ENCODE measurements at regions not wholly inside any gene's neighbourhood (a gene's known extent, or its start where the extent isn't known, plus 50 kb on each side); places are given as distances from the start of the nearest gene placed in this dataset.

GRCh38 chrX:3407781-3408180 lies 61.3 kb upstream of the MXRA5 start:
- no peaks in the 10 kb centered on the region for H3K27me3 ChIP-seq
- no peak overlapping the region for H3K9ac ChIP-seq (ENCODE audit: low read depth in 2 of 2, low read length in 2 of 2)
- H3K4me1 ChIP-seq: no peaks in the 10 kb centered on the region
- H3K9me3 ChIP-seq: no peaks in the 10 kb centered on the region
- TF ChIP-seq CTCF (IDR thresholded peaks at IDR 0.05): no peak
- DNase-seq: no peak
- no peaks in the 10 kb centered on the region for H3K36me3 ChIP-seq
- intact Hi-C loops (cut with DNase I): no loop called here
- H3K27ac ChIP-seq: no peak overlapping the region
- no peak overlapping the region for H3K4me3 ChIP-seq

GRCh38 chrX:3407121-3407520 lies 60.7 kb upstream of the MXRA5 start:
- H3K27ac ChIP-seq: no peak overlapping the region
- intact Hi-C loops (cut with DNase I): no loop called here
- no peak overlapping the region for H3K4me3 ChIP-seq
- no peaks in the 10 kb centered on the region for H3K4me1 ChIP-seq
- no peak for DNase-seq
- no peaks in the 10 kb centered on the region for H3K9me3 ChIP-seq
- TF ChIP-seq CTCF (IDR thresholded peaks at IDR 0.05): no peak
- H3K36me3 ChIP-seq: no peaks in the 10 kb centered on the region
- H3K9ac ChIP-seq (ENCODE audit: low read depth in 2 of 2, low read length in 2 of 2): no peak overlapping the region
- H3K27me3 ChIP-seq: no peaks in the 10 kb centered on the region

- Histone ChIP-seq H3K9ac (ENCODE audit: low read depth in 2 of 2, low read length in 2 of 2) (no peak overlapping the region), H3K36me3 (no peaks in the 10 kb centered on the region), H3K9me3 (no peaks in the 10 kb centered on the region), H3K4me3 (no peak overlapping the region), H3K4me1 (no peaks in the 10 kb centered on the region), H3K27ac (no peak overlapping the region), H3K27me3 (no peaks in the 10 kb centered on the region)
- no peak for TF ChIP-seq CTCF (IDR thresholded peaks at IDR 0.05)
- intact Hi-C loops (cut with DNase I): no loop called here
- no peak for DNase-seq
These were observed 57.3 kb upstream of the MXRA5 start for GRCh38 chrX:3403748-3404147.
